ENCODE measurements at regions not wholly inside any gene's neighbourhood (a gene's known extent, or its start where the extent isn't known, plus 50 kb on each side); places are given as distances from the start of the nearest gene placed in this dataset.

GRCh38 chr20:24134930-24135329 is 146.4 kb upstream of the GGTLC1 start:
- DNase-seq: no peak

- DNase-seq: no peak
Measured at GRCh38 chr20:24134284-24134683, 145.7 kb upstream of the GGTLC1 start.

DNA sequence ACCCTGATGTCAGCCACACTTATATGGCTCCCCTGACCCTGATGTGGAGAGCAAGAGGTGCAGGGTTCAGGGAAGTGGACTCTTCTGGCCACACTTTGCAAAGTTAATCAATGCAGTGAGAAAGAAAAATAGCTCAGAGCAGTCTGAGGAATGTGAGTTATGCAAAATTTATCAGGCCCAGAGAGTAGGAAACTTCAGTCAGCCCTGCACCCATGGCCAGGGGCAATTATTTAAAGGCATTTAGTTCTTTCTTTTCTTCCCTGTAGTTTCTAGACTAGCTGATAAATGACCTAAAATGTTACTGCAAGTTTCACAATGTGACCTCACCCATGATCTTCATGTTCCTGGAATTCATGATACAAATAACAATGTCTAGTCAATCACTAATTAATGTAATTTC is 143.7 kb upstream of the GGTLC1 start:
- DNase-seq: no peak

GRCh38 chr20:24131684-24132083 is 143.1 kb upstream of the GGTLC1 start:
- DNase-seq: no peak

DNA sequence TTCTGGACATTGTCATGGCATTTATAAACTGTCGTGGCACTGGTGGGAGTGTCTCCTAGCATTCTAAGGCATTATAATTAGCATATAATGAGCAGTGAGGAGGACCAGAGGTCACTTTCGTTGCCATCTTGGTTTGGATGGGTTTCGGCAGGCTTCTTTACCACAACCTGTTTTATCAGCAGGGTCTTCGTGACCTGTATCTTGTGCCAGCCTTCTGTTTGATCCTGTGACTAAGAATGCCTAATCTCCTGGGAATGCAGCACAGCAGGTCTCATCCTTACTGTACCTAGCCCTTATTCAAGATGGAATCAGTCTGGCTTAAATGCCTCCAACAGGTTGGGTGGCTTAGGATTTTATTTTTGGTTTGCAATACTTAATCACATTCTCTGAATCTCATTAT is 142.7 kb upstream of the GGTLC1 start:
- no peak for DNase-seq

- DNase-seq: no peak
Measured at GRCh38 chr20:24129641-24130040, 141.1 kb upstream of the GGTLC1 start.

GRCh38 chr20:24124951-24125650 is 136.5 kb upstream of the GGTLC1 start:
- DNase-seq: no peak

DNA sequence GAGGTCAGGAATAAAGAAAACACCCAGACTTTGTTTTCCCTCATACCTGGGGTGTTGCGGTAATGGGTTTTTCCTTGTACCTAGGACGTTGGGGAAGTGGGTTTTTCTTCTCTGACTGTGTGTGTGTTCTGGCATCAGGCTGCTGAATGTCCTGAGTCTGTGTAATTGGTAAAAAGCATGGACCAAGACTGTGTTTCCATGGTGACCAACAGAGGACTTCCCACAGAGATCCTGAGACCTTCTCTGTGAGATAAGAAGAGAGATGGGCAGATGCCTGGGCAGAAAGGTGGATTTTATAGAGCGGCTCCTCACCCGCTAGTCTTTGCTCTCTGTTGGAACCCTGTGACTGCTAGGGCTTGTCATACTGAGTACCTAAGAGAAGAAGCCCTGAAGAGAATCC is 135.4 kb upstream of the GGTLC1 start:
- no peak for DNase-seq

GRCh38 chr20:24118441-24119175 is 130.0 kb upstream of the GGTLC1 start:
- no peak for DNase-seq

GRCh38 chr20:24118034-24118433 is 129.5 kb upstream of the GGTLC1 start:
- no peak for DNase-seq

GRCh38 chr20:24117383-24117782 is 128.8 kb upstream of the GGTLC1 start:
- DNase-seq: no peak

DNA sequence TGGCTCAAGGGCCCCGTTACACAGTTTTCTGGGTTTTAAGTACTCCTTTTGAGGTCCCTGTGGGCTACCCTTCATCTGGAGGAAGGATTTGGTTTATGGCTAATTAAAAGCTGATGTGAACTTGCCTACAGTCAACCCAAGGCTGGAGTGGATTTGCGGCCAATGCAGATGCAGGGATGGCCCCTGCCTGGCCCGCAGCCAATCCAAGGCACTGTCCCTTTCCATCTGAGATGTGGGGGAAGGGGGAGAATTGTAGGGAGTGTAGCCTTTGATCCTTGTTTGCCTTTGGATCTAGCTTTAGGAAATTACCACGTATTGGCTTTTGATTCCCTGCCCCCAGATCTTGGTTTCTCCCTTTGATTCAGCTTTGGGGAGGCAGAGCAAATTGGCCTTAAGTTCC is 128.0 kb upstream of the GGTLC1 start:
- DNase-seq: no peak

GRCh38 chr20:24112360-24112759 is 123.8 kb upstream of the GGTLC1 start:
- DNase-seq: no peak

DNA sequence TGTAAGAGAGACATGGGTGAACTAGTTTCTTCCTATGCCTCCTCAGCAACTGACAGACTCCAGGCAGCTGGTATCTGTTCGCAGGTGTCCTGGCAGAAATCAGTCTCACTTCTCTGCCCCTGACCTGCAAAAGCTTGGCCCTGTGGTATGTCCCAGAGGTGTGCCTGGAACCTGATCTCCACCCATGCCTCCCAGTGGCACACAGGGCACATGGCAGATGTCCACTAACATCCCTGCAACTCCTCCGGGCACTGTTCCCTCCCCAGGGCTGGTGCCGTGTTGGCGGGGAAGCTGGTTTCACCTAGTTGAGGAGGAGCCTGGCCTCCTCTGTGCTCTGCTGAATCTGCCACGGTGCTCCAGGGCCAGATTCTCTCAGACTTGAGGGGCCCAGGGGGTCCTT is 123.3 kb upstream of the GGTLC1 start:
- DNase-seq: no peak

DNA sequence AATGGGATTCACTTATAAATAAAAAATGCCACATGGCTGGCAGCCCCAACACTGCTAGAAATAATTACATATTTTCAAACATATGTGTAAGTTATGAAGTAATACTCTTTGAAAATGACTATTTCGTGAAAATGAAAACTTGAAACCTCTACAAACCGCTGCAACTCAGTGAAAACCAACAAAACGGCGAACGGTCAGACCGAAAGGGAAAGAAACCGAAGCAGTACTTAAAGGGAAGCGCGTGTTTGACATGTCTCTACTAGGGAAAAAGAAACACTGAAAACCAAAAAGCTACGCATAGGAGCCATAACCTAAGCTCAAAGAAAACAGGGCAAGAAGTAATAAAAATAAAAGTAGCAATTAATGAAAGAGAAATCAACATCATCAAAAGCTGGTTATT is 121.0 kb upstream of the GGTLC1 start:
- DNase-seq: no peak

DNA sequence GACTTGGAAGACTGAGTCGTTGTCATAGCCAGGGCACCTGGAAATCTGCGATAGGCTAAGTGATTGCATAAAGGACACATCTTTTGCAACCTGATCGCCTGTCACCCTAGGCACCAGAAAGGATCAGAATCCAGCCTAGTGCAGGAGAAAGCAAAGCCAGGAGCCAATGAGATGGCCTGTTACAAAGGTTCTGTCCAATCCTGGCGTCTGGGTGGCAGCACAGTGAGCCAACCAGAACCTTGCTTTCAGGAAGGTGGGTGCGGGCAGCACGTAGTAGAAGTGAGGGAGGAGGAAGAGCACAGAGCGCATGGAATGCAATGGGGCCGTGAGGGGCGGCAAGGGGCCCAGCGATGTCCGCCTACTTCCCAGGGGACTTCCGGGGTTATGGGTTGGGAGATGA is 120.4 kb upstream of the GGTLC1 start:
- DNase-seq: peak; percentile 30

GRCh38 chr20:24108581-24108980 is 120.0 kb upstream of the GGTLC1 start:
- no peak for DNase-seq

- no peak for DNase-seq
Measured at GRCh38 chr20:24106801-24107445, 118.3 kb upstream of the GGTLC1 start.

GRCh38 chr20:24106150-24106800 is 117.7 kb upstream of the GGTLC1 start:
- no peak for DNase-seq

- no peak for DNase-seq
Measured at GRCh38 chr20:24102749-24103333, 114.3 kb upstream of the GGTLC1 start.

DNA sequence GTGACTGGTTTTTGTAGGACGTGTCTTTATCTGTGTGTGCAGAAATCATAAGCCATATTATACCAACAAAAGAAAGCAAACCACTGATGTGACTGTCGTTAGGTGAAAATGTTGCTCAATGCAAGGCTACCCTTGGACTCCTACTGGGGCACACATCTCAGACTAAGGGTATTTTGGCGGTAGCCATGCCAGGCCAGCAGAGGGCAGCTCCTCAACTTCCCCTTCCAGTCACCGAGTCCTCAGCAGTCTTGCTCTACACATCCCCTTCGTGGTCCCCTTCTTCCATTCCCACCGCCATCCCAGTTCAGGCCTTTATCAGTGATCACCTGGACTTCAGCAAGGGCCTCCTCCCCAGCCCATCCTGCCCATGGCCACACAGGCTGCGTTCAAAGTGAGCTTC is 113.7 kb upstream of the GGTLC1 start:
- no peak for DNase-seq

- DNase-seq: peak; percentile 46
Measured at GRCh38 chr20:24100370-24101011, 111.9 kb upstream of the GGTLC1 start.

- DNase-seq: no peak
Measured at GRCh38 chr20:24098886-24099285, 110.3 kb upstream of the GGTLC1 start.
